Breast epithelium (tissue), 3 donors: ENCODE measurements at regions not wholly inside any gene's neighbourhood (a gene's known extent, or its start where the extent isn't known, plus 50 kb on each side); places are given as distances from the start of the nearest gene placed in this dataset.

ENCODE experiments used
- CTCF ChIP-seq, 3 donors: fragments of 450-650 bp; IDR thresholded peaks; one replicate each; pipeline ENCODE4 v1.5.1; 2016 to 2017; ENCODE audit warnings: antibody characterized with exemption in 3 of 3, mild to moderate bottlenecking in 3 of 3, moderate library complexity in 3 of 3
- POLR2A ChIP-seq: fragments of 450-650 bp; IDR thresholded peaks from one replicate; pipeline ENCODE4 v1.6.1; 2016; ENCODE audit warnings: antibody characterized with exemption, mild to moderate bottlenecking, moderate library complexity
- POLR2AphosphoS5 ChIP-seq, 3 donors: sonication (generic); formaldehyde crosslinking; IDR thresholded peaks; one replicate each; pipeline ENCODE4 v1.6.1; 2017; ENCODE audit warnings: antibody characterized with exemption in 3 of 3

- TF ChIP-seq CTCF (IDR thresholded peaks at IDR 0.05) (no peak), POLR2A (no peak), POLR2AphosphoS5 (IDR thresholded peaks at IDR 0.05) (no peak)
Observed at GRCh38 chrX:4225086-4225485, 511.6 kb upstream of the PRKX start.
